ENCODE measurements at regions not wholly inside any gene's neighbourhood (a gene's known extent, or its start where the extent isn't known, plus 50 kb on each side); places are given as distances from the start of the nearest gene placed in this dataset.

DNA sequence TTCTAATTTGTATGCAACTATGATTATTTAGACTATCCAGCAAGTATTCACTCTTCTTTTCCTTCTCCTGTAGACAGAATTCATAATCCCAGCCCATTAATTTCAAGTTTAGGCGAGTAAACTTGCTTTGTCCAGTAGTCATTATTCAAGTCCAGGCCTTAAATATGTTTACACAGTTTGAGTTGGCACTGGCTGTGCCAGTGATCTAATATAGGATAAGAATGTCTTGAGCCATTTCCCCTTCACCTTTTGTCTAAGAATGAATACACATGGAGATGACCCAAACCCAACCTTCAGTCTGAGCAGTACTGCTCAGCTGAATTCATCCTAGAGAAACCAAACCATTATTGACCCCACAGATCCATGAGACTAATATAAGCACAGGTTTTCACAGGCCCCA lies 930.4 kb upstream of the CDH8 start:
- Mint-ChIP-seq H3K36me3 (ENCODE audit: low read depth) (no peaks in the 10 kb centered on the region), H3K4me3 (no peak overlapping the region), H3K27ac (no peak overlapping the region), H3K9me3 (peaks cover 50% of the 10 kb centered on the region), H3K4me1 (ENCODE audit: low read depth) (no peaks in the 10 kb centered on the region), H3K27me3 (ENCODE audit: insufficient read depth) (no peaks in the 10 kb centered on the region)
- TF ChIP-seq, protein P1, sequence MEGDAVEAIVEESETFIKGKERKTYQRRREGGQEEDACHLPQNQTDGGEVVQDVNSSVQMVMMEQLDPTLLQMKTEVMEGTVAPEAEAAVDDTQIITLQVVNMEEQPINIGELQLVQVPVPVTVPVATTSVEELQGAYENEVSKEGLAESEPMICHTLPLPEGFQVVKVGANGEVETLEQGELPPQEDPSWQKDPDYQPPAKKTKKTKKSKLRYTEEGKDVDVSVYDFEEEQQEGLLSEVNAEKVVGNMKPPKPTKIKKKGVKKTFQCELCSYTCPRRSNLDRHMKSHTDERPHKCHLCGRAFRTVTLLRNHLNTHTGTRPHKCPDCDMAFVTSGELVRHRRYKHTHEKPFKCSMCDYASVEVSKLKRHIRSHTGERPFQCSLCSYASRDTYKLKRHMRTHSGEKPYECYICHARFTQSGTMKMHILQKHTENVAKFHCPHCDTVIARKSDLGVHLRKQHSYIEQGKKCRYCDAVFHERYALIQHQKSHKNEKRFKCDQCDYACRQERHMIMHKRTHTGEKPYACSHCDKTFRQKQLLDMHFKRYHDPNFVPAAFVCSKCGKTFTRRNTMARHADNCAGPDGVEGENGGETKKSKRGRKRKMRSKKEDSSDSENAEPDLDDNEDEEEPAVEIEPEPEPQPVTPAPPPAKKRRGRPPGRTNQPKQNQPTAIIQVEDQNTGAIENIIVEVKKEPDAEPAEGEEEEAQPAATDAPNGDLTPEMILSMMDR (IDR thresholded peaks at IDR 0.05) = no peak
- DNase-seq = no peak

- no peak overlapping the region for H3K4me3 Mint-ChIP-seq
- DNase-seq = no peak
- peaks cover 50% of the 10 kb centered on the region for H3K9me3 Mint-ChIP-seq
- no peaks in the 10 kb centered on the region for H3K4me1 Mint-ChIP-seq (ENCODE audit: low read depth)
- H3K36me3 Mint-ChIP-seq (ENCODE audit: low read depth) = no peaks in the 10 kb centered on the region
- no peaks in the 10 kb centered on the region for H3K27me3 Mint-ChIP-seq (ENCODE audit: insufficient read depth)
- TF ChIP-seq, protein P1 (IDR thresholded peaks at IDR 0.05) = no peak
- H3K27ac Mint-ChIP-seq = no peak overlapping the region
These were observed 929.6 kb upstream of the CDH8 start for GRCh38 chr16:62965831-62966230.

- peaks cover 51% of the 10 kb centered on the region for H3K9me3 Mint-ChIP-seq
- H3K27me3 Mint-ChIP-seq (ENCODE audit: insufficient read depth) = no peaks in the 10 kb centered on the region
- DNase-seq = no peak
- no peak overlapping the region for H3K4me3 Mint-ChIP-seq
- no peak overlapping the region for H3K27ac Mint-ChIP-seq
- no peaks in the 10 kb centered on the region for H3K36me3 Mint-ChIP-seq (ENCODE audit: low read depth)
- no peaks in the 10 kb centered on the region for H3K4me1 Mint-ChIP-seq (ENCODE audit: low read depth)
- TF ChIP-seq, protein P1 (IDR thresholded peaks at IDR 0.05) = no peak
These were observed 927.6 kb upstream of the CDH8 start for GRCh38 chr16:62963846-62964245.

DNA sequence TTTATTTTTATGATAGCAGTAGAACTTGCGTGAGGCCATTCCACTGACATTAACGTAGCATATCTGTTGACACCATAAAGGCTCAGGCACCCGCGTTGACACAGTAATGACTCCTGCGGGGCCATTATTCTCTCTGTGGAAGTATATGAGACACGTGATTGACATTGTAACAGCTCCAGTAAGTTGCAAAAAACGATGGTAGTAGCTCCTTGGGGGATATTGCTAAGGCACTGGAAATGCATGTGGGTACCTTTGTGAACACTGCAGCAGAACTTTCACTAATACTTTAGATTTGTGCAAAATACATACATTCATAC lies 918.8 kb upstream of the CDH8 start:
- TF ChIP-seq, protein P1 (IDR thresholded peaks at IDR 0.05) = no peak
- Mint-ChIP-seq H3K4me3 (no peak overlapping the region), H3K4me1 (ENCODE audit: low read depth) (no peaks in the 10 kb centered on the region), H3K36me3 (ENCODE audit: low read depth) (no peaks in the 10 kb centered on the region), H3K27me3 (ENCODE audit: insufficient read depth) (no peaks in the 10 kb centered on the region), H3K27ac (no peak overlapping the region), H3K9me3 (peaks cover 11% of the 10 kb centered on the region)
- no peak for DNase-seq

DNA sequence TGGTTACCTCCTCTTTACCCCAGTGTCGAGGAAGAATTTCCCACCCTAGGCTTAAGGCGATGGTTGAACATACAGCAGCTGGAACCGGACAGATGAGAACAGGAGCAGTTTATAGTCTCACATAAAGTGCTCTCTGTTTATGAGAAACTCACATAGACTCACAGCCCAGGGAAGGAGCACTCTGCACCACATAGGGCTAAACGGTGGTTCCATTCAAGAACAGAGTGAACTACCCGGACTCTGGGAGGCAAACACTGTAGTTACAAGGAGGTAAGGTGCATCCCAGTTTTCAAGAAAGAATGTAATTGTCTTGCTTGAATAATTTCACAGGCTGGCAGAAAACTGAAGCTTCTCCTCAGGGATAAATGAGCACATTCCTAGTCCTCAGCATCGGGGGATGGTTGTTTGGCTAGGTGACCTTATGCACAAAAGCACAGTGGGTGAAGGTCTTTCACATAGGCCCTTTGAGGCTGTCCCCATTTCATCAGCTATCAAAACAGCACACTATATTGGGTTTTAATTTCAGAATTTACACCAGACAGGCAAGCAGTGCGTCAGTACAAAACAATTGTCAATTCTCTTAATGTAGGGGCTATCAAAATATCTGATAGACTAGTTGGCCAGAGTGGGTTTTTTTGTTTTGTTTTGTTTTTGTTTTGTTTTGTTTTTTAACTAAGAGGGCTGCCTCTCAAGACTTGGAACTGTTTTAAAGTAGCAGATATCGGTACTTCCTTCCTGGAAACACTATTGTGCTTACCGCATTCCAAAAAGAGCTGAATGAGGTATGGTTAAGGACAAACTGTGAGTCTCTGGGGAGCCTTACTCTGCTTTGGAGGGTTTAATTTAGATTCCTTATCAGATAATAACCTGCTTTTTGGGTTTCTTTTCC lies 918.1 kb upstream of the CDH8 start:
- Mint-ChIP-seq H3K9me3 (peaks cover 5% of the 10 kb centered on the region; the same call in 1 of the 2 replicates), H3K27ac (no peak overlapping the region), H3K27me3 (ENCODE audit: insufficient read depth) (no peaks in the 10 kb centered on the region; the same call in 1 of the 2 replicates), H3K36me3 (ENCODE audit: low read depth) (no peaks in the 10 kb centered on the region), H3K4me3 (no peak overlapping the region), H3K4me1 (ENCODE audit: low read depth) (no peaks in the 10 kb centered on the region)
- TF ChIP-seq, protein P1 (IDR thresholded peaks at IDR 0.05) = no peak
- no peak for DNase-seq

Measured in HFFc6 (cell line).